CD4-positive, alpha-beta T cell treated with Interleukin-21 for 1 hour (primary cell): ENCODE measurements at regions not wholly inside any gene's neighbourhood (a gene's known extent, or its start where the extent isn't known, plus 50 kb on each side); places are given as distances from the start of the nearest gene placed in this dataset.

Experiments used
- DNase-seq: peaks from one replicate; pipeline ENCODE4 v3.0.0-alpha.2; 2020

GRCh38 chr4:26257850-26258249, 63.0 kb upstream of the RBPJ start:
- DNase-seq = no peak

GRCh38 chr4:26260571-26260970, 60.2 kb upstream of the RBPJ start:
- no peak for DNase-seq

GRCh38 chr4:26261405-26261804, 59.4 kb upstream of the RBPJ start:
- DNase-seq = no peak

GRCh38 chr4:26263165-26263564, 57.6 kb upstream of the RBPJ start:
- DNase-seq = no peak

GRCh38 chr4:26264109-26264508, 56.7 kb upstream of the RBPJ start:
- no peak for DNase-seq

- DNase-seq = no peak
Measured at GRCh38 chr4:26267087-26267486, 53.7 kb upstream of the RBPJ start.

GRCh38 chr4:26268246-26268645, 52.6 kb upstream of the RBPJ start:
- no peak for DNase-seq

GRCh38 chr4:26269038-26269437, 51.8 kb upstream of the RBPJ start:
- no peak for DNase-seq
